ENCODE measurements at regions not wholly inside any gene's neighbourhood (a gene's known extent, or its start where the extent isn't known, plus 50 kb on each side); places are given as distances from the start of the nearest gene placed in this dataset.
"Not testable (repeated sequence)": the region's sequence is repeated elsewhere in the genome, so short reads cannot be mapped to it uniquely, and the experiment has no call there.

DNA sequence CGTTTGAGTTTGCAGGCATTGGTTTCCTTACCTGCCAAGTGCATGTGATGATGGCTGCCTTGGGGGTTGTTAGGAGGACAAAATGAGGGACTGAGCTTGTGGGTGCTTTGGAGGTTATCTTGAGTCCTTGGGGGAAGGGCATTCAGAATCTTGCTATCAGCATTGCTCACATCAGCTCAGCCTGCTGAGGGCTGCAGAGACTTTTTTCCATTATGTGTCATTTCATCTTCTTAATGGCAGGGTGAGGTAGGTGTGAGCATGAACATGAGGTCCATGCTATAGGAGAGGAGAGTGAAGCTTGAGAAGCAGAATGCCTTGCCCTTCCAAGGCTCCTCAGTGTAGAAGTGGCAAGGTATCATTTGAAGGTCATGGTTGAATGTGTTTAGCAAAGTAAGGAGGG is 112.3 kb downstream of the MIAT start:
- DNase-seq = no peak

DNA sequence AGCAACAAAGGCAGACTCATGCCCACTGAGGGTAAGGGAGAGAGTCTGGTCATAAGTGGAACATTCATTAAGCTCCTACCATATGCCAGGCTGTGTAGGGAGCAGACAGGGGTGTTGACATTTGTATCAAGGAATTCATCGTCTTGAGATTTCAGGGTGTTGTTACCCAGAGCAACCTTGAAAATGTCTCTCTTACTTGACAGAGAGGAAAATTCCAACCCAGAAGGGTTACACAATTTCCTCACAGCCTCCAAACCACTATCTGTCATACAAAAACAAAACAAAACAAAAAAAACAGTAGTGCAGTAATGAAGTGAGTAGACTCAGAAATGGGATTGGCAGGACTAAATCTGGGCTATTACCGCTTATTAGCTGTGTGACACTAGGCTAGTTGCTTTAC is 113.2 kb downstream of the MIAT start:
- no peak for DNase-seq

DNA sequence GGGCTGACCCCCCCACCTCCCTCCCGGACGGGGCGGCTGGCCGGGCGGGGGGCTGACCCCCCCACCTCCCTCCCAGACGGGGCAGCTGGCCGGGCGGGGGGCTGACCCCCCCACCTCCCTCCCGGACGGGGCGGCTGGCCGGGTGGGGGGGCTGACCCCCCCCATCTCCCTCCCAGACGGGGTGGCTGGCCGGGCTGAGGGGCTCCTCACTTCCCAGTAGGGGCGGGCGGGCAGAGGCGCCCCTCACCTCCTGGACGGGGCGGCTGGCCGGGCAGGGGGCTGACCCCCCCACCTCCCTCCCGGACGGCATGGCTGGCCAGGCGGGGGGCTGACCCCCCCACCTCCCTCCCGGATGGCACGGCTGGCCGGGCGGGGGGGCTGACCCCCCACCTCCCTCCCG is 115.7 kb downstream of the MIAT start:
- DNase-seq = not testable (repeated sequence)

DNA sequence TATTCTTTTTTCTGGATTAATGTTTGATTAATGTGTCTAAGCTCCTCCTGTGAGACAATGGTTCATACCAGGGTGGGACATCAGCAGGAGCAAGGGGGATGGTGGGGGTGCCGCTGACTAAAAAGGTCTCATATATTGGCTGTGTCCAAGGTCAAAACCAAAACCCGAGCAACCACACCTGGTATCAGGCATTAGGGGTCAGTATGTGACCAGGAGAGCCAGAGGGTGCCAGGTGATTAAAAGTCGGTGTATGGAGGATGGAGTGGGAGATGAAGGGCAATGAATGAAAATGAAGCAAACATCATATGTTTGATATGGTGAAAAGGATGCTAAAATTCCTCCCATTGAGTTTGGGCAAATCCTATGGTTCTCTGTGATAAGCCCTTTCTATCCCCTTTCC is 118.0 kb downstream of the MIAT start:
- DNase-seq = no peak

DNA sequence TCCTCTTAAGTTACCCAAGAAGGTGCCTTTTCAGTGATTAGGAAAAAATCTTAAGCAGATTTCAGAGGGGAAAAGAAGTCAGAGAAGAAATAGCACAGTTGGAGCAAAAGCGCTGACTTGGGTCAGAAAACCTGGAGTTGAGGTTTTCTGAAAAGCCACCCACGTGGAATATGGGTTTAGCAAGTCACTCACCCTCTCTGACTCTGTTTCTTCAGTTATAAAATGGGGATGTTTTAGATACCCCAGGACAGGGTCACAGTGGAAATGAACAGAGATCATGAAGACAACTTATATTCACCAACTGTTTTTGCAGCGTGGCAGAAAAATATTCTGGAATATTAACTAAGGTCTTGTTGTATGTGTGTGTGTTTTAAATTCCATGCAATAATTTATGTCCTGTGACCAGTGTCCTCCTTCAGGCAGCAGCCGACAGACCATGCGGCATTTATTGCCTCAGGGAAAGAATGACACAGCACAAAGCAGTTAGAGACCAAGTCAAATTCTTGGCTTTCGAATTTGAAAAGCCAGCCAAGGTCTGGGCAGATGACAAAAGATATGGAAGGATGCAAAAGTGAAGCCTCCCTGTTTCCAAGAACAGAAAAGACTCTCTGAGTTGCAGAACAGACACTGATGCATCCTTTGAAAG is 119.9 kb downstream of the MIAT start:
- DNase-seq = no peak

DNA sequence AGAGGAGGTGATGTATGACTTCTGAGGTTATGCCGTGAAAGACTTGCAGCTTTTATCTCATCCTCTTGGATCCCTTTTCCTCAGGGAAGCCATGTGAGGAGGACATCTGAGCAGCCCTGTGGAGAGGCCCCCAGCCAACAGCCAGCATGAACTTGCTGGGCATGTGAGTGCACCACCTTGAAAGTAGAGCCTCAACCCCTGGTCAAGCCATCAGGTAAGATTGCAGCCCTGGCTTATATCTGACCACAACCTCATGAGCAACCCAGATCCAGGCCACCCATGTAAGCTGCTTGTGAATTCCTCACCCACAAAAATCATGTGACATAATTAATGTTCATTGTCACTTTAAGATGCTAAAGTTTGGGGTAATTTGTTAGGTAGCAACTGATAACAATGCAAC is 121.0 kb downstream of the MIAT start:
- no peak for DNase-seq

DNA sequence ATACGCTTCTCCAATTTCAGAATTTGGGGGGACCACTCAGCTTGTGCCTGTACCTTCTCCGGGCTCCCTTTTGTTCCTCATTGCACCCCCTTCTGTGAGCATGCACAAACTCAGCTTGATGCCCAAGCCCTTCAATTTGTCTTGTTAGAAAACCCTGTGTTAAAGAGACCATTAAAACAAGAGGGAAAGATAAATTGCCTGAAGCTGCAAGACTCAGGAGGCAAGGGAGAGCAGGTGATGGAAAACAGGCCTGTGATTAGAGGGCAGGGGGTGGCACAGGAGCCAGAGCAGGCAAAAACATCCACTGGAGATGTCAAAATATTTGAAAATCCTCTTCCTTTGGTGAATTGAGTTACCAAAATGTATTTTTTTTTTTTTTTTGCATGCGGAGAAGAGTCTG is 121.7 kb downstream of the MIAT start:
- no peak for DNase-seq

DNA sequence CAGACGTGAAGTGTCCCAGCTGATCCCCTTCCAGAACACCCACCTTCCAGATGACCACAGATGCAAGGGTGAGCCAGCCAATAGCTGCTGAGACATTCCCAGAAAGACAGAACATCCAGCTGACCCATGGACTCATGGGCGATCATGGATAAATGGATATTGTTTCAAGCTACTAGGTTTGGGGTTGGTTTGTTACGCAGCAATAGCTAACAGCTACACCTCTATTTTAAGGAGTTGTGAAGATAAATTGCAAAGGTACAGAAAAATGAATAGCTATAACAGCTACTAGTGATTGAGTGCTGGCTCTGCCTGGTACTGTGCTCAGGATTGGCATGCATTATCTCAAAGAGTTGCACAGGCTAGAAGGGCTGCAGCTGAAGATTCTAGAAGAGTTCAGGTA is 122.5 kb downstream of the MIAT start:
- no peak for DNase-seq

DNA sequence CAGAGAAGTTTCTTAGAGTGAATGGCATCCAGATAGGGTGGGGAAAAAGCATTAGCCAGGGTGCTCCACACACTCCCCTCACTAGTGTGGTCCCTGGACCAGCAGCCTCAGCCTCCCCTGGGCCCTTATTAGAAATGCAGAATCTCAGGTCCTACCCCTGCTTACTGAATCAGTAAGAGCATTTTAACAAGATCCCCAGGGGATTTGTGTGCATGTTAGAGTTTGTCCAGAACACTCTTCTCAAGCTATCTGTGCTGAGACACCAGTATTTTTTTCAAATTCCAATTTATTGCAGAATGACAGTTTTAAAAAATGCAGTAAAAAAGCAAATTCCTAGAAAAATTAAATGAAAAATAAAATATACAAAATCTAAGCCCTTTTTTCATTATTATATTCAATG is 123.1 kb downstream of the MIAT start:
- no peak for DNase-seq

DNA sequence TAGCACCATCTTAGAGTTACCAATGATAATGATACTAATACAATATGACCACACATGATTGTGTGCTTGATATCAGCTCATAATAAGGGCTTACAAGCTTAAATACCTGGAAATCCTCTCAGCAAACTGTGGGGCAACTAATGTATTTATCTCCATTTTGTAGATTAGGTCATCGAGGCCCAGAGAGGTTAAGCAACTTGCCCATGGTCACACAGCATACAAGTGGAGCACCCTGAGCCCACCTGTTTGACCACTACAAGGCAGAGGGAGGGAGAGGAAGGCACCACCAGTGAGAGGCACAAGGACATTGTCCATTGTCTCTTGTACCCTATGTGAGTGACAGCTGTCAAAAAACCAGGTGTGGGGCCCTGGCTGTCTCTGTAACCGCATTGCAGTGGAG is 123.7 kb downstream of the MIAT start:
- no peak for DNase-seq

DNA sequence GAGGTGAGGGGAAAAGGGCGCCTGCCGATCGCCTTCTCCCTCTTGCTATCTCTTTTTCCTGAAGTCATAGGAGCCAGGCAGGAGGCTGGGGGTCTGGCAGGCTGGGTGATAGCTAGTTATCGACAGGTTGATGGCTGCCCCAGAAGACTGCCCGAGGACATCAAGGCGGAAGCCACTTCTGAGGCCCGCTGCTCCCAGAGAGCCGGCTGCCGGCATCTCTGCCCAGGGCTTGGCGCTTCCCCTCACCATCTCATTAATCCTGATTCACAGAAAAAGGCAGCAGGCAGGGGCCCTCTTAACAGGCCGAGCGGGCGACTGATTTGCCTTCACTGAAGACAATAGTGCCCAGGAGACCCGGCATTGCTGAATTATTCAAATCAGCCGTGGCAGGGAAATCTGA is 124.2 kb downstream of the MIAT start:
- no peak for DNase-seq

DNA sequence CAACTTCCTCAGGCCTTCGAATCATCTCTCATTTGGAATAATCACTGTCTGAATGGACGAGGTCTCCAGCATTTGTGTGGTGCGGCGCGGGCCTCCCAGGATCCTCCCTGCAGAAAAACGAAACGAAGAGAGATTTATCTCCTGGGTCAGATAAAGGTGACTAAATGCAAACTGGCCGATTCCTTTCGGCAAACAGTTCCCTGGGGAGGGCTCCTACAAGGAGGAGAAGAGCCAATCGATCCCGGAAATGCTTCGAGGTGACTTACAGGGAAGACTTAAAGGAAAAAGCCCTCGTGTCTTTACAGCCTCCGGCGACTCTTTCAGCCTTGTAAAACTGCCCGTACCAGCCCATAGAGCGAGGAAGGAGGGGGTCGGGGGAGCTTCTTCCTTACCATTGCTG is 126.5 kb downstream of the MIAT start:
- no peak for DNase-seq

DNA sequence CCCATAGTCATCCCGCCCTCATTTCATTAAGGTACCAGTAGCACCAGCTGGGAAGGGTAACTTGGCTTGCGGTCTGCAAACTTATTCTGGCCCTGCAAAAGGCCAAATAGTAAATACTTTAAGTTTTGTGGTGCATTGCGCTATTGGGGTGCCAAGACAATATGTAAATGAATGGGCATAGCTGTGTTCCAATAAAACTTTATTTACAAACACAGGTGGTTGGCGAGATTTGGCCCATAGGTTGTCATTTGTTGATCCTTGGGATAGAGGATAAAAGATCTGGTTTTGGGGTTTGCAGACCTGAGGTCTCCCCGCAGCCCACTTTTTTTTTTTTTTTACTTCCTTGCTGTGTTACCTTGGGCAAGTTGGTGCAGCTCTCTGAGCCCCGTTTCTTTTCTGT is 127.4 kb downstream of the MIAT start:
- no peak for DNase-seq

DNA sequence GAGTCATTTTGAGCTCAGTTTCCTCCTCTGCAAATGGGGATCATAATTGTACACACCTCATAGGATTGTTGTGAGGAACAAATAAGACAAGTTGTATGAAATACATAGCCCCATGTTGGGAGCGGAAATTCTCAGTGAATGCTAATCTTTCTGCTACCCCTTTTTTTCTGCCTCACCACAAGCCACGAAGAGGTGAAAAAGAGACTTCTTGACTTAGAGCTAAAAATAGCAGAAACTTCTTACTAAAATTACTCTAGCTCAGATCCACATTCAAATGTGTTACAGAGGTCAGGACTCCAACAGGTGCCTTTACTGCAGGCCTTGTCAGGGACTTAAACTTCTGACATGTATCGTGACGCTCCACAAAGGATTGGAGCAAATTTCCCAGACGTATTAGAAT is 128.5 kb downstream of the MIAT start:
- no peak for DNase-seq

DNA sequence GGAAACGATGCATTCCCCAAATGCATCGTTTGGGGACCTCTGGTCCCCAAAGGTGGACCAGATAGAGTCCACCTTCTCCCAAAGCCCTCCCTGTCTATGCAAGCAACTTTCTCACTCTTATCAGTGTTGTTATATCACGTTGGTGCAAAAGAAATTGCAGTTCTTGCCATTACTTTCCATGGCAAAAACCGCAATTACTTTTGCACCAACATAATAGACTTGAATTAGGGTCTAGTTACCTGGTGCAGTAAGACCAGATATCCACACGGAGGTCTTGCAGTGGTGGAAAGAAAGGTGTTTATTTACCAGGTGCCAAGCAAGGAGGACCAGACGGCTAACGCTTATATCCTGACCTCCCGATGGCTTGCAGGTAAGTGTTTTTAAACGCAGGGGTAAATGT is 129.0 kb downstream of the MIAT start:
- DNase-seq = no peak

DNA sequence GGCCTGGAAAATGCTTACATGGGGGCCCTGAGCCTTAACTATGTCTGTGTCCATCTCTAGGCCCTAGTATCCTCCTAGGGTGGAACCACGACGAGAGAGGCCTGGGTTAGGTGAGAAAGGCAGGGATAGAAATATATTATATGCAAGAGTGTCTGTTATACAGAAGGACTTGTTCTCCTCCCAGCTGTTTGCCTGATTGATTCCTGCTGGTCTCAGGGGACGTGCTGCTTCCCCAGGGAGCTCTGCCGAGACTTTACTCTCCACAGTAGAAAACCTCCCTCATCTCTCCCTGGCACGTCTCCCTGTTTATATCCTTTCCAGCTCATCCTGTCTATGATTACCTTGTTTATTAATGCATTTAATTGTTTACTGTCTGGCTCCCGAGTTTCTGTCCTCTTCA is 132.6 kb downstream of the MIAT start:
- no peak for DNase-seq

DNA sequence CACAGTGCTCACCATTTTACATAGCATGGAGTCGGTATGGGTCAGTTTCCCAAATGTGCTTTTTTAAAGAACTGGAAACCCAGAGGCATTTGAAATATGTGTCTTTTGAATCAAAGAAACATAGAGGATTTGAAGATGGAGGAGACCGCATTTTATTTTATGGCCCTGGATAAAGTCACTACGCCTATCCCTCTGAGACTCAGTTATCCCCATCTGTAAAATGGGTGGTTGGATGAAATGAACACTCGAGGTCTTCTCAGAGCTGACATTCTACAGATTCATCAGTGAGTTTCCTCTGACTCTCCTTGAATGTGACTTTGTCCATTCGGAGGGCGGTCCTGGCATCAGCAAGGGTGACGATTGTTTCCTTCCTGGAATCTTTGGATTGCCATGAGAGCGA is 135.1 kb downstream of the MIAT start:
- no peak for DNase-seq

DNA sequence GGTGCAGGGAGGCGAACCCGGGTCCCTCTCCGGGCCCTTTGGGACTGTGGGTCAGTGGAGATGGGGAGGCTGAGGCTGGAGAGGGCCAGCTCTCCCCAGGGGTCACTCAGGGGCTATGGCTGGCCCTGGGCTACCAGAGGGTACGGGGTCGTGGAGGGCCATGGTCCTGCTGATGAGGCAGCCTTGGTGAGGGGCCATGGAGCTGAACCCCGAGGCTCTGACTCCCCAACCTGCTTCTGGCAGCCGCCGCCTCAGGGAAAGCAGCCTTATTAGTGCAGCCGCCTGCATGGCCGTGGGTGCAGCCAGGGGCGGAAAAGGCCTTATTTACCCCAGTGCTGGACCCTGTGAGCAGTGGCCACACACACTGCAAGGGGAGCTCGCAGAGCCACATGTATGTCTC is 139.4 kb downstream of the MIAT start:
- no peak for DNase-seq

DNA sequence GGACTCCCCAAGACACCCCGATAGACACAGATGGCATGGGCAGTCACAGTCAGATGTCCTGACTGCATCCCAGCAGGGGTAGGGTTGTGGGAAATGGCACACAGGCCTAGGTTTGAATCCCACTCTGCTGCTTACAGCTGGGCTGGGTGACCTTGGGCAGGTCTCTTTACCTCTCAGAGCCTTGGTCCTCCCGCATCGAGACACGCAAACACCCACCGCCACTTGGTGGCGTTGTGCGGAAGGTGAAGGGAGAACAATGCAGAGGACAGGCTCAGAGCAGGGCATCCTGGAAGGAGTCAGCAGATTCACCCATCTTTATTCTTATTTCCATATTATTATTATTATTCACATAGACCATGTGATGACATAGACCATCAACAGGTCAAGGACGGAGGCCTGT is 140.5 kb downstream of the MIAT start:
- no peak for DNase-seq

DNA sequence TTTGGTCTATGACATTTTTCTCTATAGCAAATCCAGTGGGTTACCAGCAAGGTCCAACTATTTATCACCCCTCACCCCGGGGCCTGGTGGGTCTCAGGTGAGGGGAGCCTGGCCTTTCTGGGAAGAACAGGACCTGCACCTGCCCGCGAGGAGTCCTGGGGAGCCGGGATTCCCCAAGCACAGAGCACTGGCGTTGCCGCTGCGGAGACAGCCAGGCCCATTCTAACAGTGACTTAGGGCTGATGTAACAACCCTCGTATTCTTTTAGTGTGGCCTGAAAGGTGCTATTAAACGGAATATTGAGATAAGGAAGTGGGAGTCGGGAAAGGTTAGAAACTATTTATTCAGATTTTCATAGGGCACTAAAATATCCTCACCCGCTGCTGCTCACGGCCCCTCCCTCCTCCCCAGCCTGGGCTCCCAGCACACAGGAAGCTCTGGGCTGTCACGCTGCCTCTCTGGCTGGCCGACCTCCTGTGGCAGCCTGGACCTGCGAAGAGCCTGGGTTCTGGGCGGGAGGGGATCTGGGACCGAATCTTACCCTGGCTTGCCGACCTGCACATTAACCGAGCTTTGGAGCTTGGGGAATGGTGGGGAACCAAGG is 141.2 kb downstream of the MIAT start:
- DNase-seq = no peak

DNA sequence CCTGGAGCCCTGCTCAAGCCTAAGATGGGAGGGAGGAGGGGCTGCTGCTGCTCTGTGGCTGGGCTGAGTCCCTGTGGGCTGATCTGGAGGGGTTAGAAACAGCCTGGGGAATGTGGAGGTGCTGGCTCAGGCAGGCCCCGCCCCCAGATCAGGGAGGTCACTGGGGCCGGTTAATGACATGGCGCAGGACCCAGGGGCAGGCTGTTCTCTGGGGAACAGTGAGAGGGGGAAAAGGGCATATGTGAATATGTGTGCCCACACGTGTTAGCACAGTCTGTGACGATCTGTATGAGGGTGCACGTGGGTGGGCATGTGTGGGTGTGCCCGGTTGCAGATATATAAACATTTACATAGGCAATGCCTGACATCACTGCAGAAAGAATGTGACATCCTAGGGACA is 143.5 kb downstream of the MIAT start:
- no peak for DNase-seq

DNA sequence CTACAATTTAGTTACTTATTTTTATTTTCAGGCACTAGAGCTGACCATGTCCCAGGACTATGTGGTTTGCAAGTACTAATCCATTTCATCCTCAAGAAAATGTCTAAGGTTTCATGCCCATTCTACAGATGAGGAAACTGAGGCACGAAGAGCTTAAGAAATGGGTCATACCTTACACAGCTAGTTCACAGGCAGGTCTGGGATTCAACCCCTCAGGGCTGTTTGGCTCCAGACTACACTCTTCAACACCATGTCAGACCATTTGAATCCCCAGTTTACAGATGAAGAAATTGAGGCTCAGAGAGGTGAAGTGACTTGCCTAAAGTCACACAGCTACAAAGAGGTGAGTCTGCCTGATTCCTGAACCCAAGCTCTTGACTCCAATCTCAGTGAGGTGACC is 144.1 kb downstream of the MIAT start:
- DNase-seq = no peak

DNA sequence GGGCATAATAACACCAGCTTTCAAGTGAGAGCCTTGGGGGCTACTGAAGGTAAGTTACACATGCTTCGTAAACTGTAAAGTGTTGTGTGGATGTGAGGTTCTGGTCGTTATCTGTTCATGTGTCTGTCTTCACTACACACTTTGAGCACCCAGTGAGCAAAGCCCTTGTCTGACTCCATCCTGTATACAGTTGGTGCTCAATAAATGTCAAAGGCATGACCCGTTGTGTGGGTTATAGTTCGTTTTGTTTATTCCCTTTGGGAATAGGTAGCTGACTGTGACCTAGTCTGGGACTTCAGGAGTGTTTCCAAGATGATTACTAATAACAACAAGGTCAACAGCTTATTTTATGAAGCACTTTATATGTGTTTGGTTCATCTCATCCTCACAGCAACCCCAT is 146.9 kb downstream of the MIAT start:
- no peak for DNase-seq

DNA sequence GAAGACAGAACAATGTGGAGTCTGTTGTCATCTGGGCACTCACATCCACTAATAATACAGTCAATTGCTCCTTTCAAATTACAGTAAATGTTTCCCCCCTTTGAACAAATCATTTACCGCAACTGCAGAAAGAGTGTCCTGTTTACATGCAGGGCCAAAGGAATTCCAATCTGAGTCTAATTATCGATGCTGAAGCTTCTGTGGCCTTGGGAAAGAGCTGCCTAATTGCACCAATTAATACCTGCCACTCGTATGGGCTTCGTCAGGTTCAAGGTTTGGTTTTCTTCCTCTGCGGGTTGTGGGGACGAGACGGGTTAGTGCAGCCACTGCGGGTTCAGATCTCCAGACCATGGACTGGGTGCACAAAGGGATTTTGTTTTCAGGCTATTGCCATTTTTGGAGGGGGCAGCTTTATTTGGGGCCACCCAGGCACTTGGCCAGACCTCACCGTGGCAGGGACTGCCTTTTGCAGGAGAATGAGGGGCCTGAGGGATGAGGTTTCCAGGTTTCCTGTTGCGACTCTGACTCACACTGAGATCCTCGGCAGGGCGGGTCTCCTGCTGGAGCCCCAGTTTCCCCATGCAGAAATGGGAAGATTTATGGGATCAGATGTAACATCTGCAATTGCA is 147.6 kb downstream of the MIAT start:
- DNase-seq = no peak
